Activated naive CD4-positive, alpha-beta T cell (primary cell): ENCODE measurements at regions not wholly inside any gene's neighbourhood (a gene's known extent, or its start where the extent isn't known, plus 50 kb on each side); places are given as distances from the start of the nearest gene placed in this dataset.

Experiments
- DNase-seq, 4 experiments: peaks; one replicate each; lab custom pipeline; 2025; lab: John Stamatoyannopoulos, UW

GRCh38 chr11:15770798-15771414, 585.4 kb downstream of the SOX6 start:
- DNase-seq = no peak

- no peak for DNase-seq
Measured at GRCh38 chr11:15772547-15772946, 583.8 kb downstream of the SOX6 start.

- DNase-seq = no peak
Measured at GRCh38 chr11:15772981-15773380, 583.4 kb downstream of the SOX6 start.

GRCh38 chr11:15773476-15774387, 582.6 kb downstream of the SOX6 start:
- no peak for DNase-seq

- DNase-seq = no peak
Measured at GRCh38 chr11:15774388-15774939, 581.9 kb downstream of the SOX6 start.

DNA sequence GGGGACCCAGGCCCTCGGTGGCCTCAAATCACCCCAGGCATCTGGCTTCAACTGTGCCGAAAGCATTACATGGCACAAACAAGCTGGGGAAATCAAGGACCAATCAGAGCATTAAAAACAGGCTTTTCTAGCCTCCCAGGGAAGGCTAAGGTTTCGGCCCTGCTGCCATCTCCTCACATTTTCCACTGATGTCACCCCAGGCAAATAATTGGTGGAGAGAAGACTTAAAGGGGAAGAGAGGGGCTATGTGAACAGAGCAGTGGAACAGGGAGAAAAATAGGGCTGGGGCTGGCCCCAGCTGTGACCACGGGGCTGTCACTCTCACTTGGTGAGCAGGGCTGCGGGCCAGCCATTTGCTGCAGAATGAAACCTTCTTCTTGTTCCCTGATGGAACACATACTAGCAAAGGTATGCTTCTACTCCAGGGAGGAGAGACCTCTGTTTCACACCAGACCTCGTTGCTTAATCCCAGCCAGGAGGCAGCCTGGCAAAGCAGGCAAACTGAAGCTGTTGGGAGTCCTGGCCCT, 581.3 kb downstream of the SOX6 start:
- no peak for DNase-seq

GRCh38 chr11:15775797-15776196, 580.5 kb downstream of the SOX6 start:
- DNase-seq = no peak

GRCh38 chr11:15776366-15776765, 580.0 kb downstream of the SOX6 start:
- DNase-seq = no peak

DNA sequence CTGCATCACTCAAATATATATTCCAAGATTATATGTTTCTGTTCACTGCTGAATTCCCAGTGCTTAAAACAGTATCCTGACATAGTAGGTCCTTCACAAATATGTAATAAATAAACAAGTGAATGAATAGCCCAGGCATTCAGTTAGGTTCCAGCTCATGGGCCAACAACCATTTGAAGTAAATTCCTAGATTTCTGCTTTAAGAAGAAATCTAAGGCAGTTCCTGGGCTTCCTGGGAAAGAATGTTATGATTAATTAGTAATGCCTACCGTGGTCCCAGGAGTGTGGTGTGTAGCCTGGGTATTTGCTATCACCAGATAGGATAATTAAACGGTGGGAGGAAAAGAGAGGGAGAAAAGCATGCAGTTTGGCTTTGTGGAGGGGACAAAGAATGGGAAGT, 576.8 kb downstream of the SOX6 start:
- DNase-seq = no peak

- DNase-seq = no peak
Measured at GRCh38 chr11:15780382-15780781, 576.0 kb downstream of the SOX6 start.

DNA sequence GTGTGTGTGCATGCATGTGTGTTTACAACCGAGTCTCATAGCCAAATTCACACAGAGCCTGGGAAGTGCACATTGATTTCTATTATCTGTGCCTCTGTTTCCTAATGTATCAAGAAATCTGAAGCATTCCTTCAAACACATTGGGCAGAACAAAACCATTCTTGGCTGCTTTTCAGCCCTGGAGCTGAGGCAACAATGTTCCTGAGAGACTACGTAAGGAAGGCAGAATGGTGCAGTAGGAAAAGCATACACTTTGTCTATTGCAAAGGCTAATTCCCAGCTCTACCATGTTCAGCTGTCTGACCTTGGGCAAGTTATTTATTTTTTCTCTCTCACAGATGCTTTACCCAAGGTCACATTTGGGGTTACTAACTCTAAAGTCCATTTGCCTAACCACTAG, 575.5 kb downstream of the SOX6 start:
- DNase-seq = no peak

- DNase-seq = no peak
Measured at GRCh38 chr11:15783619-15784018, 572.7 kb downstream of the SOX6 start.

DNA sequence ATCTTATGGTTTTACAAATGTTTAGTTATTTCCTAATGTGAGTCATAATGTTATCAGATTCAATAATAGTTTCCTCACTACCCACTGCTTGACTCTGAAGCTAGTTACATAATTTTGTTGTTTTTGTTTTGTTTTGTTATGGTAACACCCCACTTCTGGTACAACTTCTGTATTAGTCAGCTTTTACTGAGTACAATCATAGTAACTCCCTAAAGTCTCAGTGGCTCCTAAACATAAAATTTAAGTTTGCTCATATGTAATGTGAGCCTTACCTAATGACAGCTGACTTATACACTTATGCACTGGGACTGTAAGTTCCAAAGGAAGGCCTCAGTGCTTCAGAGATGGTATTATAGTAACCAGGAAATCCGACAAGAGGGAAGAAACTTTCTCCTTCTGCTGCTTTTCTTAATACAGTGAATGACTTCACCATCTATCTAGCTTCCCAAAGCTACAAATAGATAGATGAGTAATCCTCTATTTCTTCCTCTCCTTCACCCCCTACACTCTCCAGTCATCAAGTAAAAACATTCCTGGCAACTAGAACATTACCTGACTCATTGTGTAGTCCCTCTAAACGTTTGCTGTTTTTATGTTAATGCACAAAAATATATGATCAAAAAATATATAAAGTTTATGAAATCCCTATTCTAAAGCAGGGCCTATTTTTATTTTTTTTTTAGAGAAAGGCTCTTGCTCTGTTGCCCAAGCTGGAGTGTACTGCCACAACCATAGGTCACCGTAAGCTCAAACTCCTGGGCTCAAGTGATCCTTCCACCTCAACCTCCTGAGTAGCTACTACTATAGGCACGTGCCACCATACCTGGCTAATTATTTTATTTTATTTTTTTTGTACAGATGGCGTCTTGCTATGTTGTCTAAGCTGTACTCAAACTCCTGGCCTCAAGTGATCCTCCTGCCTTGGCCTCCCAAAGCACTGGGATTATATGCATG, 563.0 kb downstream of the SOX6 start:
- no peak for DNase-seq

GRCh38 chr11:15794361-15795150, 561.8 kb downstream of the SOX6 start:
- DNase-seq = no peak

GRCh38 chr11:15795378-15795777, 561.0 kb downstream of the SOX6 start:
- DNase-seq = no peak

GRCh38 chr11:15800111-15800800, 556.1 kb downstream of the SOX6 start:
- DNase-seq = no peak

GRCh38 chr11:15801126-15801525, 555.2 kb downstream of the SOX6 start:
- DNase-seq = no peak

GRCh38 chr11:15801616-15802015, 554.7 kb downstream of the SOX6 start:
- no peak for DNase-seq

DNA sequence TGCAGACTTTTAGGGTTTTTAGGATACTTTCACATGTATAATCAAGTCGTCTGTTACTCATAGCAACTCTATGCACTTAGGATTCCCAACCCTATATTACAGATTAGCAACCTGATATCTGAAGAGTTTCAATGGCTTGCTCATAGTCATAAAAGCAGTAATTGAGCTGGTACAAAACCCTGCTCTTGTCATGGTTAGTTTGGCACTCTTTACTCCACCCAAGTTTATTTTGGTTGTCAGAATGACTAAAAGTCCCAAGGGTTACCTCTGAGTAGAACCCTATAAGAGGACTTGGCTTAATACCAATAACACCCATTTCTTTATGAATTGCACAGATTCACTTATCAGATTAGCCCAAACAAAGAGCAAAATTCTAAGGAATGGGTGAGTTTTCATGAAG, 550.6 kb downstream of the SOX6 start:
- no peak for DNase-seq

- DNase-seq = no peak
Measured at GRCh38 chr11:15806217-15806616, 550.1 kb downstream of the SOX6 start.
